ENCODE measurements at regions not wholly inside any gene's neighbourhood (a gene's known extent, or its start where the extent isn't known, plus 50 kb on each side); places are given as distances from the start of the nearest gene placed in this dataset.

GRCh38 chr4:18945464-18945863 lies 923.9 kb upstream of the LCORL start:
- Histone ChIP-seq H3K4me1 (peaks cover 0 to 3% (median 0%) of the 10 kb centered on the region in 4 donors), H3K36me3 (no peaks in the 10 kb centered on the region), H3K27ac (no peak overlapping the region), H3K9me3 (no peaks in the 10 kb centered on the region), H3K4me3 (no peak overlapping the region), H3K27me3 (no peaks in the 10 kb centered on the region)
- no peak for TF ChIP-seq EP300 (IDR thresholded peaks at IDR 0.05)
- no peak for TF ChIP-seq POLR2A (IDR thresholded peaks at IDR 0.05)
- TF ChIP-seq, protein P1, sequence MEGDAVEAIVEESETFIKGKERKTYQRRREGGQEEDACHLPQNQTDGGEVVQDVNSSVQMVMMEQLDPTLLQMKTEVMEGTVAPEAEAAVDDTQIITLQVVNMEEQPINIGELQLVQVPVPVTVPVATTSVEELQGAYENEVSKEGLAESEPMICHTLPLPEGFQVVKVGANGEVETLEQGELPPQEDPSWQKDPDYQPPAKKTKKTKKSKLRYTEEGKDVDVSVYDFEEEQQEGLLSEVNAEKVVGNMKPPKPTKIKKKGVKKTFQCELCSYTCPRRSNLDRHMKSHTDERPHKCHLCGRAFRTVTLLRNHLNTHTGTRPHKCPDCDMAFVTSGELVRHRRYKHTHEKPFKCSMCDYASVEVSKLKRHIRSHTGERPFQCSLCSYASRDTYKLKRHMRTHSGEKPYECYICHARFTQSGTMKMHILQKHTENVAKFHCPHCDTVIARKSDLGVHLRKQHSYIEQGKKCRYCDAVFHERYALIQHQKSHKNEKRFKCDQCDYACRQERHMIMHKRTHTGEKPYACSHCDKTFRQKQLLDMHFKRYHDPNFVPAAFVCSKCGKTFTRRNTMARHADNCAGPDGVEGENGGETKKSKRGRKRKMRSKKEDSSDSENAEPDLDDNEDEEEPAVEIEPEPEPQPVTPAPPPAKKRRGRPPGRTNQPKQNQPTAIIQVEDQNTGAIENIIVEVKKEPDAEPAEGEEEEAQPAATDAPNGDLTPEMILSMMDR (IDR thresholded peaks at IDR 0.05): no peak
- TF ChIP-seq POLR2AphosphoS5 (IDR thresholded peaks at IDR 0.05): no peak
- 74 to 78% methylated on average over 2 of the region's 2 CpGs for WGBS, 2 donors
- ATAC-seq (ENCODE audit: low FRiP score in 2 of 2): no peak
- DNase-seq: no peak

GRCh38 chr4:18942874-18943273 lies 921.3 kb upstream of the LCORL start:
- no peaks in the 10 kb centered on the region for H3K9me3 ChIP-seq
- H3K27me3 ChIP-seq: no peaks in the 10 kb centered on the region
- no peak for DNase-seq
- H3K36me3 ChIP-seq: no peaks in the 10 kb centered on the region
- H3K4me1 ChIP-seq: peaks cover 0 to 3% (median 0%) of the 10 kb centered on the region in 4 donors
- no peak overlapping the region for H3K27ac ChIP-seq
- ATAC-seq (ENCODE audit: low FRiP score in 2 of 2): no peak
- no peak for TF ChIP-seq EP300 (IDR thresholded peaks at IDR 0.05)
- TF ChIP-seq POLR2A (IDR thresholded peaks at IDR 0.05): no peak
- TF ChIP-seq POLR2AphosphoS5 (IDR thresholded peaks at IDR 0.05): no peak
- TF ChIP-seq, protein P1 (IDR thresholded peaks at IDR 0.05): no peak
- H3K4me3 ChIP-seq: no peak overlapping the region

GRCh38 chr4:18938343-18939099 lies 917.0 kb upstream of the LCORL start:
- no peak for TF ChIP-seq EP300 (IDR thresholded peaks at IDR 0.05)
- TF ChIP-seq POLR2AphosphoS5 (IDR thresholded peaks at IDR 0.05): no peak
- TF ChIP-seq, protein P1 (IDR thresholded peaks at IDR 0.05): no peak
- no peak for TF ChIP-seq POLR2A (IDR thresholded peaks at IDR 0.05)
- Histone ChIP-seq H3K4me1 (peaks cover 0 to 20% (median 0%) of the 10 kb centered on the region in 4 donors), H3K36me3 (no peaks in the 10 kb centered on the region), H3K27me3 (no peaks in the 10 kb centered on the region), H3K27ac (no peak overlapping the region), H3K4me3 (no peak overlapping the region), H3K9me3 (no peaks in the 10 kb centered on the region)
- ATAC-seq (ENCODE audit: low FRiP score in 2 of 2): no peak
- no peak for DNase-seq
- 55 to 69% methylated on average over 3 of the region's 3 CpGs for WGBS, 2 donors

DNA sequence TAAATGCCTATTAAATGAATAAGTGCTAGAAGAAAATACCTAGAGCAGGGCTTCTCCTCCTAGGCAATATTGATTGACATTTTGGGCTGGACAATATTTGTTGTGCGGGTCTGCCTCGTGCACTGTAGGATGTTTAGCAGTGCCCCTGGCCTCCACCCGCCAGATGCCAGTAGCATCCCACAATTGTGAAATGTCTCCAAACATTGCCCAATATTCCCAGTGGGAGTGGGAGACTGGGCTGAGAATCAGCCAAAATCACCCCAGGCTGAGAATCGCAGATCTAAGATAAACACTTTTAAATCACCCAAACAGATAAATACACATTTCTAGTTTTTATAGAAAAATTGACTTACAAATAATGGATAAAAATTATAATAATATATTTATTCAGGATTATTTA lies 916.2 kb upstream of the LCORL start:
- 85 to 90% methylated on average over 4 of the region's 4 CpGs for WGBS, 2 donors

More for the DNA sequence above, 916.2 kb upstream of the LCORL start:
- H3K27ac ChIP-seq: no peak overlapping the region
- H3K4me1 ChIP-seq: peaks cover 0 to 20% (median 0%) of the 10 kb centered on the region in 4 donors
- TF ChIP-seq POLR2AphosphoS5 (IDR thresholded peaks at IDR 0.05) (no peak), POLR2A (IDR thresholded peaks at IDR 0.05) (no peak), EP300 (IDR thresholded peaks at IDR 0.05) (no peak)
- TF ChIP-seq, protein P1 (IDR thresholded peaks at IDR 0.05): no peak
- DNase-seq: no peak
- no peaks in the 10 kb centered on the region for H3K9me3 ChIP-seq
- no peaks in the 10 kb centered on the region for H3K27me3 ChIP-seq
- ATAC-seq (ENCODE audit: low FRiP score in 2 of 2): no peak
- H3K36me3 ChIP-seq: no peaks in the 10 kb centered on the region
- H3K4me3 ChIP-seq: no peak overlapping the region
